ENCODE measurements at regions not wholly inside any gene's neighbourhood (a gene's known extent, or its start where the extent isn't known, plus 50 kb on each side); places are given as distances from the start of the nearest gene placed in this dataset.

DNA sequence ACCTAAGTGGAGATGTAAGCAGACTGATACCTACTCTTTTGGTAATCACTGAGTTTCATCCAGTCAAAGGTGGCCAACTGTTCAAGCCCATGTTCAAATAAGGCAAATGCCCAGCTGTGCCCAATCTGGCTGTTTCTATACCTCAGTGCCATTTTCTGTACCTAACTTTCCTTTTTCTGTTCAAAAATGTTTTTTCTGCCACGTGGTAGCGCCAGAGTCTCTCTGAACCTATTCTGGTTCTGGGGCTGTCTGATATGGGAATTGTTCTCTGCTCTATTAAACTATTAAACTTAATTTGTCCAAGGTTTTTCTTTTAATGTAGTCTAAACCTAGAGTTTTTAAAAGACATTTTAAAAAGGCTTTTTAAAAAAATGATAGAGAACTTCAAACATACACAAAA lies 391.2 kb downstream of the NOVA1 start:
- no peak for DNase-seq

DNA sequence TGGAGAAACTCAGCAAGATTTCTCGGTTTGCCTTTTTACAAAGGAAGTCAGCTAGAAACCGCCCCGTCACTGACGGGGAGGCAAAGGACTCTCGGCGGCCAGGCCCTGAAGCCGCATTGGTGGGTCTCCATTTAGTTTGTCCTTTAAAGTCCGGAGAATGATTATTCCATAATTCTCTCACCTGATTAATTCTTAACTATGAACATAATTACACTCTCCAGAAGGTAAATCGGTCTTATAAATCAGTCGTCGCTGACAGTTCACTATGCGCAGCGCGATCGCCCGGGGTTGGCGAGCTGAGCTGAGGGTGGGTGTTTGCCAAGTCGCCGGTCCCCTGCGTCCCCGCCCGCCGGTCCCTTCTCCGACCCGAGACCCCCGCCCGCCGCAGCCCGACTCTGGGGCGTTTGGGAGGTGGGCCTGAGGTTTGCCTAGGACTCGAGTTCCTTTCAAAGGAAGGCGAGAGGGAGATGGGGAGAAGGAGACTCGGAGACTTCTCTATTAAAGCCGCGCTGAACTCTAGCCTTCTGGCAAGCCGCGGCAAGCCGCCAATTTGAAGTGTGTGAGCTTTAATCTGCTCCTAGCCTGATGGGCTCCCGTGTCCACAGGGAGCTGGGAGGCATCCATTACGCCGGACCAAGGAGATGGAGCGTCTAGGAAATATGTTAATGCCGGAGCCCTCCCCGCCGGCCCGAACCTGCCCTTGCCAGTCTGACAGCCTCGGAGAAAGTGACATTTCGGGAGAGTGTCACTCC lies 392.9 kb downstream of the NOVA1 start:
- peak in 32 of 56 donors; percentile 3 to 43 (median 19) for DNase-seq

DNA sequence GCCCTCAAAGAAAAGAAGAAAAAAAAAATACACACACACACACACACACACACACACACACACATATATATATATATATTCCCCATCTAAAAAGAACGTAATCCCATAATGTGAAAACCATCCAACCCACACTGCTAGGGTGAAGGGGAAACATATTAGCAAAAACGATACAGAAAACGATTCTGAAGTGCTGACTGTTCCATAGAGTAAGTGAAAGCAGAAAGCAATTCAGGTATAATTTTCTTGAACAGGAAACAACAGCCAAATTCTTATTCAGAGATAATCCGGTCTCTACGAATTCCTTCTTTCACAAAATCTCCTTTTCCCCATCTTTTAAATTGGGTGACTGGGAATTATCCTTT lies 393.5 kb downstream of the NOVA1 start:
- DNase-seq = no peak

DNA sequence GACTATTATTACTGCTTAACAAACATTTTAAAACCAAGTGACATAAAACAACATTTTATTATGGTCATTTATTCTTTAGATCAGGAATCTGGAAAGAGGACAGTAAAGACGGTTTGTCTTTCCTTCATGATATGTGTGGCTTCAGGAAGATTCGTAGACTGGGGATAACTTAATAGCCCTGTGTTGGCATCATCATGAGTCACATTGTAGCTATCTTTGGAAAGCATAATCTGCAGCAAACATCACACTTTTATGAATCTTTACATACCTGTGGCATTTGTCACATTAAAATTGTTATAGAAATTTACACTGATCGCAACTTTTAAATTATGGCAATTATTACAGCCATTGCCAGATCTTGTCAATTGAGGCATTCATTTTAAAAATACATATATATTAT lies 397.1 kb downstream of the NOVA1 start:
- DNase-seq = no peak

DNA sequence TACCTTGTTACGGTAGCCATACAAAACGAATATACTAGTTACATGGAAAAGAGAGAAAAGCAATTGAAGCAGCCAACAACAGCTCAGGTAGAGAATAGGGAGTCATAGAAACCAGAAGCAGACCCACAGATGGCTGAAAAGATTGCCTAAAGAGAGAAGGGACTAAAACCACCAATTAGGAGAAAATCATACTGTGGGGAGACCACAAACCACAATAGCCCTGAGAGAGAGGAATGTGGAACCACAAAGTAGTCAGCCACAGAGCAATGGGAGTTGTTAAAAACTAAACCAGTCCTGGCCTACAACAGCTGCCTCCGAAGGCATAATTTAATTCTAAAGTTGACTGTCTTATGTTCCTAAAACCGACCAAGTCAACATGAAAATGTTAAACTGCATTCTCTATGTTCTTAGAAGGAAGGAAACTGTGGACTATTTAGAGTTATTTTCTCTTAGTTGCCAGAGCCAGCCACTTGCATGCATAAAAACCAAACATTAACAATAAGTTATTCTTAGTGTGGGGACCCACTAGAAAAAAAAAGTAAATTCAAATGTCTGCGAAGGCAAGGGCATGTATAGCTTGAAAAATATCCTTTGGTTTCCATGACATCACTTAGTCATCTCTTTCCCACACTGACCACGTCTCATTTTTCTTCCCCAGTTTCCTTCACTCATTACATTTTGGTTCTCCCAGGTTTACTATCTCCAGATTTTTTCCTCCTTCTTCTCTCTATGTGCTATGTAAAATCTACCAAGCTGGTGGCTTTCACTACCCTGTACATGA lies 398.1 kb downstream of the NOVA1 start:
- no peak for DNase-seq

DNA sequence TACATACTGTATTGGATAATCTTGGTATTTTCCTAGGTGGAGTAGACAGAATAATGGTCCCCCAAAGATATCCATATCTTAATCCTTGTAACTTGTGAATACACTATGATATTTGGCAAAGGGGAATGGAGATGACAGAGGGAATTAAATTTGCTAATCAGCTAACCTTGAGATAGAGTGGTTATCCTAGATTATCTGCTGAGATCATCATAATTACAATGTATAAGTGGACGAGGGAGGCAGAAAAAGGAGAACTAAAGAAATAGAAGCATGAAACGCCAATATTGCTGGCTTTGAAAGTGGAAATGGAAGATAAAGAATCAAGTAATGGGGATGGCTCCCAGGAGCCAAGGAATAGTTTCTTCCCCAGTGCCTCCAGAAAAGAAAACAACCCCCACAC lies 398.7 kb downstream of the NOVA1 start:
- no peak for DNase-seq

DNA sequence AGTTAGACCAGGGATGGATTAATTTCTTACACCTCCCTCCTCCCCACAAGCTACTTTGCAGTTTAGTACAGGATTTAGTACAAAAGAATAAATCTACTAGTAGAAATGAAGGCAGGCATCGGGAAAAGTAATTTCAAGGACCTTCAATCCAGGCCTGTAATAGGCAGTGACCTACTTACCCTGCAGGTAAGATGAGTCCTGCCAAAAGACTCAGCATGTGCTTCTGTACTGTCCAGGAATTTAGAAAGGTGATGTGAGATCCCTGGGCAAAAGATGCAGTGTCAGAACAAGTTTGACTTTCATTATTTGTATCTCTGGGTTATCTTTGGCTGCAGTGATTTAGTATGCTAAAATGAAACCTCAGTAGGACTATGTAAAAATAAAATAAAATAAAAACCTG lies 403.0 kb downstream of the NOVA1 start:
- no peak for DNase-seq

DNA sequence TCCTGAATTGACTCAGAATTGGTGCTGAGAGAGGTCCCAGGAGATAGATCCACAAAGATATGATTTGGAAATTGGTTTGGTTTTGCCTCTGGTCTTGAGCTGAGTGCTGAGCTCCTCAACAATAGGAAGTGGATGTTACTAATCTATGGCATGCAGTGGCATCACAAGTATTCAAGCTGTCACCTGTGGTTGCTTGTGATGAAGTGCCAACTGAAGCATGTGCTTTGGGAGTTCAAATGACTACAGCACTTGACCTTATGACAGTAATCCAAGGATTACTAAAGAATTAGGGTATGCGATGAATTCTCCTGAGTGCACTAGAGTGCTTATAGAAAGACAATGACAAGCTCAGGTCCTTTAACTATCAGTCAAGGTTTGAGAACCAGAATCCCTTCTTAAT lies 406.2 kb downstream of the NOVA1 start:
- DNase-seq = no peak

DNA sequence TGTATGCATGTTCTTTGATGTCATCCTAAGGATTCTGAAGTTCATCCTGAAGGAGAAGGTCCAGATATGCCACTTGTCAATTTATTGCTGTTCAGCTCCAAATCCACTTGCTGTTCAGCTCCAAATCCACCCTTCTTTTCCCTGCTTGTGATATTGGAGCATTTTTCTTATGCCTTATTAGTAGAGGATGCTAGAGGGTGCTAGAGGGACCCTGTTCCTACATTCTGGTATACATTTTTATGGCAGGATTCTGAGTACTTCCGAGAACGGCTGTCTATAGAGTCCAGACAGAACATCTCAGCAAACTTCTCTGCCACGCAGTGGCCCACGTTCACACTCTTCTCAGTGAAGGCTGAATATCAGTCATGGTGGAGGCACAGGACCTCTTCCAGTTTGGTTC lies 406.7 kb downstream of the NOVA1 start:
- no peak for DNase-seq

DNA sequence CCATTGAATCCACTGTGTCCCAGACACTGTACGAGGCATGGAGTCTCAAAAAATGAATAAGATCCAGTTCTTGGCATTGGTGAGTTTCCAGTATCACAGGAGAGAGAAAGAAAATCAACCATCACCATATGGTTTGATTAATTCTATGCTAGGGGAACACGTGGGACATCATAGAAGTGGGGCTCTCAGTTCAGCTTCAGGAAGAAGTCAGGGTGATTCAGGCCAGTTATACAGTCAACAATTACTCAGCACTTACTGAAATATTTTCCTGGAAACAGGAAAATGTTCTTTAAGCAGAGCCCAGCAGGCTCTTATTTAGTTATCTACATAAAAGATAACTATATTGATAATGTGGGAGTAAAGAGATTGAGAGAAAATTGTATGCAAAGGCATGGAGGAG lies 407.2 kb downstream of the NOVA1 start:
- DNase-seq = no peak

DNA sequence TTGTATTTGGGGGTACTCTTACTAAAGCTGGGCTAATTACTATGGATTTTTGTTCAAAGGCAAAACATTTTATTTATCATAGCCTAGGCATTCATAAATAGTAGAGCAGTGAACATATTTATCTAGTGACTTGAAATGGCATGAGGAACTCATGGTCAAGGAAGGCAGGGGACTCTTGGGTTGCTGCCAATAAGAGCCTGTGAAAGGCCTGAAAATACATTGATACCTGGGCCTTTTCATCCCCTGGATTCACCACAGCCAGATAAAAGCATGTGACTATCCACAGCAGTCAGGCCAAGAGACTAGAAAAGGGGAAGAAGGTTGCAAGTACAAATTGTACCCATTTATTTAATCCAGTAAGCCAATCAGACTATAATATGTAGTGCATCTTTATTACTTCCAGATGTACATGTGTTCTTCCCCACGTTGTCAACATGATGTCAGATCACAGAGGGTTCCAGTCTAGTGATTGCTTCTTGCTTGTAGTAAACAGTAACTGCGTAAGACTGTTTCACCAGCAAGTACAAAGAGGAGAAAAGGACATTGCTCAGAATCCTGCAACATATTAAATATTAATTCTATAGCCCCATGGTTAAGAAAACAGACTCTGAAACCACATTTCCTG lies 409.7 kb downstream of the NOVA1 start:
- DNase-seq = no peak

DNA sequence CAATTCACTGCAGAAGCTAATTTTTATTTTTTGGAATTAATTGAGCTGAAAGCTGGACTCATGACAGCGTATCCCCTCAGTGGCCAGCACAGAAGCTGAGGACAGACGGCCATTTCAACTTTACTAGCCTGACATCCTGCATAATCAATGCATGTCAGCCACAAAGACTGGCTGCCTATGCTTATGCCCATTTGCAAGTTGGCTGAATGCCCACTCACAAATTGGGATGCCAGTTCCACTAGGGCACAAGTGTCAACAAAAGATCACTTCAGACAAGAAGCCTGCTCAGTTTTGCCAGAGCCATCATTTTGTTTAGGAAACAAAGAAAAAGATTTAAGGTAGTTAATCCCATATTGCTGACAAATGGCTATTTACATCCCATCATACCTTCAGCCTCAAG lies 417.6 kb downstream of the NOVA1 start:
- DNase-seq = peak in 26 of 56 donors; percentile 2 to 68 (median 24)

DNA sequence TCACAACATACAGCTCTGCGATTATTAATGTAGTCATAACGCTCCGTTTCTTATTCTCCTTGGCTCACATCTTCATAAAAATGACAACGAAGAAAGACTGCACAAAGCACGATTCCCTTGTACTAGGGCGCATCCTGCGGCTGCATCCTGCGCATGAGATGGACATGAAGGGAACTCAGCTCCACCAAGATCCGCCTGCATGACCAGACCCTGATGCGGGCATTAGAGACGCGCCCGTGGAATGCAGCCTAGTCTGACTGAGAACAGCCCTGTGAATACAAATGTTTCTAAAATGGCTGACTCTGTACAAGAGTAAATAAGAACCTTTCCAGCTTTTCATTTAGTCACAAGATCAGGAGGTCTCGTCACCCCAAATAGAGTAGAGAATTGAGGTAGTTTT lies 422.2 kb downstream of the NOVA1 start:
- peak in 1 of 56 donors; percentile 4 for DNase-seq

DNA sequence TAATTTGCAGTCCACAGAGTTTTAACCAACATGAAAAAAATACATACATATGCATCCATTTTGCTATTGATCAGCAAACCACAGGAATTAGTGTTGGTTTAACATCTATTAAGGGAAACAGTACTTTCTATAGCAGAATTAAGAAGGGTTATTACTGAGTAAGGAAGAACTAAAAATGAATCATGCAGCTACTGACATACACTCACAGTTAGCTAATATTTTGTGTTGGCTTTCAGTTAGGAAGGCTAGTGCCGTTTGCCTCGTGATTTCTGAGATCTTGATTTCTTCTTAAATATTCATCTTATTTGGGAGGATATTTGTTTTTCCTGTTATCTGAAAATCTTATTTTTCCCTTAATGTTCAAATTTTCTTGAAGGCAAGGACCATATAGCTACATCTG lies 423.4 kb downstream of the NOVA1 start:
- DNase-seq = no peak

DNA sequence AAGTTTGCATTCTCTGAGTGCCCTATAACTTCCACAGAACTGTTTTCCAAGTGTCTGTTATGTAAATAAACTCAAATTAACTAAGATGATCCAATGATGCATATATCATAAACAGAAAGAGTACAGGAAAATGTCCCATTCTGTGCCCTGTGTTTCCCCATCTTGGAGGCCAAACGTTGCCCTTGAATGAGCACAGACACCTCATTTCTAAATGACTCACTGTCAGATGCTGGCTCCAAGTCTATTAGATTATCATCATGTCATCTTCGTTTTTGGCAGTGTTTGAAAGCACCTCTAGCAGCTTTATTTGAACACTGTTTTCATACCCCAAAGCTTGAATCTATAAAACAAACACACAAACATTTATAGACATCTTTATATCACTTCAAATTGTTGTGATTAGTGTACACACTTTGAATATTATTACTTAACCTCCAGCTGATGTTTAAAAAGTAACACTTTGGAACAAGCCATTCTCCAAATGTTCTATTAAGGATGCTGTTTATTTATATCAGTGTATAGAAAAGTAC lies 424.2 kb downstream of the NOVA1 start:
- DNase-seq = no peak

DNA sequence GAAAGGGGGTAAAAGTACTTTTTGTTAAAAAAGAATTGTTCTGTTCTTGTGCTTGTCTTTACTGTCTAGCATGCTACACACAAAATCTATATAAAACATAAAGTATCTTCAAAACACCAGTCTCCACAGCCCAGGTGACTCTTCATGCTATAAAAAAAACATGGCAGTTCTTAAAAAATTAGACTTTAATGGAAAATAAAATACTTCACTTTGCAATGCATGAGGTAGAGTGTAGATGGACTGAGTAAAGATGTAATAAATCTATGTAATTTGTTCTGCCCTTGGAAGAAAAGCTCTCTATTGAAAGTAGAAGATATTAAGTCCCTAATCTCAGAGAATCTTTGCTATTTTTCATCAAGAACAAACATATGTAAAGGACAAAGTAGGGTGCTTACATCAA lies 425.4 kb downstream of the NOVA1 start:
- DNase-seq = no peak

DNA sequence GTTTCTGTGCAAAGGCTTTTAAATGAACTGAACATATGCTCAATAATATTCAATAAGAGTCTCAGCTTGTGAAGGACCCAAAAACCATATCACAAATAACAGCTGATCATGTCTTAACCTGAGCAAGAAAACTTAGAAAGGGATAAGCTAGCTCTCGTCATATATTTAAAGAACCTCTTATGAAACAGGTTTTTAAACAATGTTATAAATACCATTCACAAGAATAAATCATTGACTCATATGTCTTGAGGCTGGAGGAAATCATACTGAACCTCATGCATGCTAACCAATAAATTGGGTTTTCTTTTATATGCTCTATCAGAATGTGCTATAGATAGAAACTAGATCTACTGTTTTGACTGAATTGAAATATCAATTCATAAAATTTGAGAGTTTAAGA lies 426.9 kb downstream of the NOVA1 start:
- no peak for DNase-seq

DNA sequence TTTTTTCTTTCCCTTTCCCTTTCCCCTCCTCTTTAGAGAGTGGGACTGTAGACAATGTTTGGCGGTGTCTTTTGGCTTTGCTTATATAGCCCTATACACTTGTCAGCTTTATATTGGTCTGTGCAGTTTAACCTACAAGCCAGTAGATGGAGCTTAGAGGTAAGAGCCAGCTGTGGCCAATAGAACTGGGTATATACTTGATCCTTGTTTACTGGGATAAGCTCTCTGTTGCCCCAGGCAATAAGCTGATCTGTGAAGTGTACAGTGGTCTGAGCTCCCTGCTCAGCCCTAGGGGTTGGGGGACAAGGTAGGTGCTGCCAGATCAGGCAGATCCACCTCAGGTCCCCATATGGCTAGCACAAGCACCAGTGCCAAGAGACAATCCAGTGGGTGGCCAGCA lies 434.1 kb downstream of the NOVA1 start:
- DNase-seq = no peak

DNA sequence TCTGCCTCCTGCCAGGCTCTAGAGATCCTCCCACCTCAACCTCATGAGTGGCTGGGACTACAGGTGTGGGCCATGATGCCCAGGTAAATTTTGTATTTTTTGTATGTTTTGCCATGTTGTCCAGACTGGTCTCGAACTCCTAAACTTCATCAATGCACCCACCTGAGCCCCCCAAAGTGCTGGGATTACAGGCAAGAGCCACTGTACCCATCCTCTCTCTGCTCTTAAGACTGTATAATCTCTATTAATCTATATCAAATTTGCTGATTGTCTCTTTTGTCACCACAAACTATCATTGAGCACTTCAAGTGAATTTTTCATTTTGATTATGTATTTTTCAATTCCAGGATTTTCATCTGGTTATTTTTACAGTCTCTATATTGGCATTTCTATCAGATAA lies 440.3 kb downstream of the NOVA1 start:
- no peak for DNase-seq

DNA sequence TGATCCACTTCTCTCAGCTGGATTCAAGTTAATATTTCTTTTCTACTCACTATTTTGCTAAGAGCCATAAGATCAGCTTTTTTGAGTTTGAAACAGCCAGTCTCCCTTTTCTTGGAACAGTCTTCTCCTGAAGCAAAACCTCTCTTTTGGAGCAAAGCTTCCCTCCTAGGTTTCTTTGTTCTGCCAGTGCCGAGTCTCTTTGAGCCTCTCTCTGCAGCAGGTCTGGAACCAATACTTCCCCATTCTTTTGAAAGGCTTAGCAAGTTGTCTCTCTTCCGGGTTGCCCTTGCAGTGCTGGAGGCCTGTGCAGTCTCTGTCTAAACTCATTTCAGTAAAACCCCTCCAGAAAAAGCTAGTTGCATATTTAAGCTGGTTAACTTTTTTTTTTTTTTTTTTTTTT lies 454.8 kb downstream of the NOVA1 start:
- DNase-seq = no peak

DNA sequence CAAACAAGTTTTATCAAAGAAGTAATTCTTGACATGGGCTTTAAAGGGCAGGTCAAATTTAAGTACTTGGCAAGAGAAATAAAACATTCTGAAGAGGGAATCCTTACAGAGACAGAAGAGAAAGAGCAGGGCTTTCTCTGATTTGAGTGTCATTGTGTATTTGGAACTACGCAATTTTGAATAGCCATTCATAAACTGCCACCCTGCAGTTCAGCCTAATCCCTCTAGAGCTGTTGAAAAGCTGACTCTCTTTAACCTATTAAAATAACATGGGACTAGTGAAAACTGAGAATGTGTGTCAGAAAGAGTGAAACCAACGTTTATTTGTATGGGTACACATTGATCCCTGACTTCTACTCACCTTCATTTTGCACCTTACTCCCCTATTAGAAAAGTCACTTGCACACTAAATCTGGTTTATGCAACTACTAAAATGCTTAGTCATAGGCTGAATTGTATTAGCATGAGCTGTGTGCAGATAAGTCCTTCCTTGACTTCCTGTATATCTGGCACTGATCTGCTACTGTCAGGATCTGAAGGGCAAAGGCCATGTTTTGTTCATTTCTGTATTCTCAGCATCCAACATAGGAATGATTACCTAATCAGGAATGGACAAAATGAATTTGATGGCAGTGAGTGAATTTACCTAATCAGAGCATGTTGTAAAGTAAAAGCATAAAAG lies 458.9 kb downstream of the NOVA1 start:
- no peak for DNase-seq

DNA sequence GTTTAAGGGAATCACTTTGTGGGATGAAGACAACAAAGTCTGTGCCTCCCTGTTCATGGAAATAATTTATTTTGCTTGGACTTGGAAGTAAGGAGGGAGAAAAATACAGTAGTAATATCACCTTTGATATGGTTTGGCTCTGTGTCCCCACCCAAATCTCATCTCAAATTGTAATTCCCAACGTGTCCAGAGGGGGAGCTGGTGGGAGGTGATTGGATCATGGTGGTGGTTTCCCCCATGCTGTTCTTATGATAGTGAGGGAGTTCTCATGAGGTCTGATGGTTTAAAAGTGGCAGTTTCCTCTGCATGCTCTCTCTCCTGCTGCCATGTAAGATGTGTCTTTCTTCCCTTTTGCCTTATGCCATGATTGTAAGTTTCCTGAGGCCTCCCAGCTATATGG lies 460.7 kb downstream of the NOVA1 start:
- no peak for DNase-seq

Data from nucleus accumbens (tissue), 56 donors.